ENCODE measurements at regions not wholly inside any gene's neighbourhood (a gene's known extent, or its start where the extent isn't known, plus 50 kb on each side); places are given as distances from the start of the nearest gene placed in this dataset.

- TF ChIP-seq POLR2A (IDR thresholded peaks at IDR 0.05; ENCODE audit: low read length): no peak
- no peak for TF ChIP-seq GATA1 (IDR thresholded peaks at IDR 0.05; ENCODE audit: low read depth, low read length)
Observed at GRCh38 chr9:107852891-107853290, 363.3 kb upstream of the KLF4 start.

Measured in erythroblast (primary cell).